CD14-positive monocyte (primary cell): ENCODE measurements at regions not wholly inside any gene's neighbourhood (a gene's known extent, or its start where the extent isn't known, plus 50 kb on each side); places are given as distances from the start of the nearest gene placed in this dataset.

Experiments
- DNase-seq, 3 donors: peaks; one replicate each; pipeline ENCODE4 v3.0.0-alpha.2; 2011 to 2022
- H2AFZ ChIP-seq: 2 replicates; pipeline ENCODE4 v1.6.0; 2012; ENCODE audit warnings: mild to moderate bottlenecking, low read depth, low read length, inconsistent platforms; ENCODE audit not compliant: insufficient read depth, poor library complexity, severe bottlenecking
- H3K27ac ChIP-seq, 2 donors: 1 replicate in 1 of 2; 2 replicates in 1 of 2; pipeline ENCODE4 v1.5.1; 2012 to 2013; ENCODE audit warnings: low read length in 2 of 2, control low read depth in 1 of 2, inconsistent platforms in 1 of 2, low read depth in 1 of 2, mild to moderate bottlenecking in 1 of 2
- H3K27me3 ChIP-seq, 2 donors: one replicate each; pipeline versions ENCODE4 v1.6.0 to v1.6.1; 2011 to 2013; ENCODE audit warnings: low read length in 2 of 2; ENCODE audit not compliant: control insufficient read depth in 2 of 2, insufficient read depth in 2 of 2
- H3K36me3 ChIP-seq, 2 donors: replicated peaks in 1 of 2; 1 replicate in 1 of 2; 2 replicates in 1 of 2; pipeline versions ENCODE4 v1.5.1 to v1.6.1; 2012 to 2013; ENCODE audit warnings: low read length in 2 of 2, control low read depth in 1 of 2, inconsistent platforms in 1 of 2, mild to moderate bottlenecking in 1 of 2; ENCODE audit not compliant: insufficient read depth in 2 of 2, control insufficient read depth in 1 of 2
- H3K4me1 ChIP-seq, 2 donors: 1 replicate in 1 of 2; 2 replicates in 1 of 2; pipeline versions ENCODE4 v1.5.1 to v1.6.1; 2012 to 2013; ENCODE audit warnings: low read length in 2 of 2, control low read depth in 1 of 2, inconsistent platforms in 1 of 2, mild to moderate bottlenecking in 1 of 2, moderate library complexity in 1 of 2; ENCODE audit not compliant: insufficient read depth in 2 of 2, control insufficient read depth in 1 of 2
- H3K4me2 ChIP-seq: replicated peaks from 2 replicates; pipeline ENCODE3; 2012; ENCODE audit warnings: low read length, moderate library complexity, mild to moderate bottlenecking; ENCODE audit not compliant: poor library complexity, severe bottlenecking; ENCODE audit errors: extremely low read depth
- H3K4me3 ChIP-seq, 3 experiments: fragments of 200-600 bp in 1 of 3; sonication (generic) in 1 of 3; replicated peaks in 1 of 3; 1 replicate in 2 of 3; 2 replicates in 1 of 3; pipeline ENCODE4 v1.5.1; 2011 to 2013; ENCODE audit warnings: low read length in 3 of 3, mild to moderate bottlenecking in 3 of 3, control low read depth in 2 of 3, low read depth in 2 of 3, inconsistent platforms in 1 of 3, moderate library complexity in 1 of 3
- H3K79me2 ChIP-seq: 2 replicates; pipeline ENCODE4 v1.6.0; 2012; ENCODE audit warnings: mild to moderate bottlenecking, control low read depth, inconsistent platforms, low read length, moderate library complexity; ENCODE audit not compliant: insufficient read depth
- H3K9ac ChIP-seq: 2 replicates; pipeline ENCODE4 v1.6.0; 2017; ENCODE audit warnings: low read length, mild to moderate bottlenecking; ENCODE audit not compliant: insufficient read depth, poor library complexity, severe bottlenecking
- H3K9me3 ChIP-seq, 2 donors: replicated peaks in 1 of 2; 1 replicate in 1 of 2; 2 replicates in 1 of 2; pipeline versions ENCODE4 v1.5.1 to v1.6.1; 2012 to 2013; ENCODE audit warnings: low read length in 2 of 2, control low read depth in 1 of 2; ENCODE audit not compliant: control insufficient read depth in 1 of 2, insufficient read depth in 1 of 2
- H4K20me1 ChIP-seq: 2 replicates; pipeline ENCODE4 v1.6.0; 2012; ENCODE audit warnings: mild to moderate bottlenecking, low read length, control low read depth, moderate library complexity; ENCODE audit not compliant: insufficient read depth
- H3K27ac Mint-ChIP-seq, 7 donors: one replicate each; pipeline ENCODE4 v1.8.0; 2020; ENCODE audit warnings: mild to moderate bottlenecking in 7 of 7, mixed read lengths in 7 of 7, moderate library complexity in 6 of 7, inconsistent platforms in 2 of 7
- H3K27me3 Mint-ChIP-seq, 3 donors: one replicate each; pipeline ENCODE4 v1.8.0; 2021 to 2022; ENCODE audit warnings: low read depth in 3 of 3, mild to moderate bottlenecking in 3 of 3, mixed read lengths in 3 of 3, moderate library complexity in 3 of 3, inconsistent platforms in 1 of 3
- H3K36me3 Mint-ChIP-seq, 2 donors: one replicate each; pipeline ENCODE4 v1.8.0; 2020; ENCODE audit warnings: mixed read lengths in 2 of 2, inconsistent platforms in 1 of 2, mild to moderate bottlenecking in 1 of 2
- H3K4me1 Mint-ChIP-seq: one replicate; pipeline ENCODE4 v1.8.0; 2020; ENCODE audit warnings: mild to moderate bottlenecking, mixed read lengths
- H3K4me3 Mint-ChIP-seq, 2 donors: one replicate each; pipeline ENCODE4 v1.8.0; 2020; ENCODE audit warnings: mild to moderate bottlenecking in 2 of 2, mixed read lengths in 2 of 2, moderate library complexity in 1 of 2
- H3K9me3 Mint-ChIP-seq, 7 donors: one replicate each; pipeline ENCODE4 v1.8.0; 2020 to 2022; ENCODE audit warnings: mixed read lengths in 7 of 7, mild to moderate bottlenecking in 6 of 7, moderate library complexity in 6 of 7, inconsistent platforms in 2 of 7
- CTCF ChIP-seq: fragments of 200-600 bp; IDR thresholded peaks from one replicate; pipeline ENCODE4 v1.8.0; 2022; ENCODE audit warnings: antibody characterized with exemption, mild to moderate bottlenecking
- WGBS: methylation state at CpG from one replicate; pipeline ENCODE4 v1.1.5; 2013; ENCODE audit warnings: missing lambda C conversion rate; ENCODE audit not compliant: insufficient coverage; 5-methylcytosine and 5-hydroxymethylcytosine counted together
- intact Hi-C, 2 donors: fragments of 100-400 bp; cut with micrococcal nuclease; formaldehyde crosslinking; loops; one replicate each; pipeline versions ENCODE4 v1.15.0 to v1.15.1; 2023

- peaks cover 8% of the 10 kb centered on the region in 2 donors for H3K9me3 ChIP-seq
- intact Hi-C loops = no loop called here
- TF ChIP-seq CTCF = no peak
- no peaks in the 10 kb centered on the region for H3K79me2 ChIP-seq
- H2AFZ ChIP-seq = no peak overlapping the region
- H3K4me1 Mint-ChIP-seq = no peaks in the 10 kb centered on the region
- WGBS = 90% methylated on average over 3 of the region's 4 CpGs
- no peaks in the 10 kb centered on the region for H3K27me3 Mint-ChIP-seq
- peaks cover 0 to 15% (median 3%) of the 10 kb centered on the region in 7 donors for H3K9me3 Mint-ChIP-seq
- no peak for DNase-seq
- no peak overlapping the region for H3K4me3 Mint-ChIP-seq
- H3K36me3 Mint-ChIP-seq = no peaks in the 10 kb centered on the region
- H3K4me2 ChIP-seq = no peak overlapping the region
- H3K4me3 ChIP-seq = no peak overlapping the region
- H3K27ac Mint-ChIP-seq = no peak overlapping the region
- no peaks in the 10 kb centered on the region for H4K20me1 ChIP-seq
- no peak overlapping the region for H3K27ac ChIP-seq
- H3K27me3 ChIP-seq = no peaks in the 10 kb centered on the region
- no peaks in the 10 kb centered on the region for H3K36me3 ChIP-seq
- no peak overlapping the region for H3K9ac ChIP-seq
- H3K4me1 ChIP-seq = no peaks in the 10 kb centered on the region
These were observed 95.7 kb upstream of the TSHZ3 start for GRCh38 chr19:31444931-31445330.

GRCh38 chr19:31445406-31445805, 96.2 kb upstream of the TSHZ3 start:
- H4K20me1 ChIP-seq = no peaks in the 10 kb centered on the region
- WGBS = no CpG with 5 or more reads among the region's 1 CpG

More at GRCh38 chr19:31445406-31445805, 96.2 kb upstream of the TSHZ3 start:
- Histone ChIP-seq H3K79me2 (no peaks in the 10 kb centered on the region), H3K27ac (no peak overlapping the region), H2AFZ (no peak overlapping the region), H3K4me2 (no peak overlapping the region), H3K36me3 (no peaks in the 10 kb centered on the region), H3K9me3 (peaks cover 8% of the 10 kb centered on the region in 2 donors), H3K4me1 (no peaks in the 10 kb centered on the region), H3K4me3 (no peak overlapping the region), H3K9ac (no peak overlapping the region), H3K27me3 (no peaks in the 10 kb centered on the region)
- H3K4me1 Mint-ChIP-seq = no peaks in the 10 kb centered on the region
- no peaks in the 10 kb centered on the region for H3K36me3 Mint-ChIP-seq
- intact Hi-C loops = no loop called here
- no peak for DNase-seq
- TF ChIP-seq CTCF = no peak
- peaks cover 0 to 15% (median 5%) of the 10 kb centered on the region in 7 donors for H3K9me3 Mint-ChIP-seq
- H3K4me3 Mint-ChIP-seq = no peak overlapping the region
- no peak overlapping the region for H3K27ac Mint-ChIP-seq
- H3K27me3 Mint-ChIP-seq = peaks cover 0 to 1% (median 0%) of the 10 kb centered on the region in 3 donors
